ENCODE measurements at regions not wholly inside any gene's neighbourhood (a gene's known extent, or its start where the extent isn't known, plus 50 kb on each side); places are given as distances from the start of the nearest gene placed in this dataset.
"Not testable (repeated sequence)": the region's sequence is repeated elsewhere in the genome, so short reads cannot be mapped to it uniquely, and the experiment has no call there.

DNA sequence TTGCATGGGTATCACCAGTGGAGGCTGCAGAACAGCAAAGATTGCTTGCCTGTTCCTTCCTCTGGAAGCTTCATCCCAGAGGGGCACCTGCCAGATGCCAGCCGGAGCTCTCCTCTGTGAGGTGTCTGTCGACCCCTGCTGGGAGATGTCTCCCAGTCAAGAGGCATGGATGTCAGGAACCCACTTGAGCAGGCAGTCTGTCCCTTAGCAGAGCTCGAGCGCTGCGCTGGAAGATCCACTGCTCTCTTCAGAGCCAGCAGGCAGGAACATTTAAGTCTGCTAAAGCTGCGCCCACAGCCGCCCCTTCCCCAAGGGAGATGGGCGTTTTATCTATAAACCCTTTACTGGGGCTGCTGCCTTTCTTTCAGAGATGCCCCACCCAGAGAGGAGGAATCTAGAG, 126.3 kb upstream of the ST6GALNAC5 start:
- H3K9me3 Mint-ChIP-seq, result peaks cover 18% of the 10 kb centered on the region in 2 donors
- H3K27me3 Mint-ChIP-seq, result peaks cover 36% of the 10 kb centered on the region
- DNase-seq, H3K4me3 Mint-ChIP-seq, H3K4me1 Mint-ChIP-seq, H3K27ac Mint-ChIP-seq, ATAC-seq: not testable (repeated sequence)

DNA sequence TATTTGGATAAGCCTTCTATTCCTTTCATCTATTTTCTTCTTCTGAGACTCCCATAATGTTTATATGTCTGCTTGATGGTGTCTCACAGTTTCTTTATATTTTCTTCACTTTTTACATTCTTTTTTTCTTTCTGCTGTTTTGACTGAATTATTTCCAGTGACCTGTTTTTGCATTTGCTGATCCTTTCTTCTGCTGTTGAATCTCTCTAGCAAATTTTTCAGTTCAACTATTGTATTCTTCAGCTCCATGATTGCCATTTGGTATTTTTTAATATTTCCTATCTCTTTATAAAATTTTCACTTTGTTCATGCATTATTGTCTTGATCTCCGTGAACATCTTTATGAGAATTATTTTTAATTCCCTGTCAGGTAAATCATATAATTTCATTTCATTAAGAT, 122.3 kb upstream of the ST6GALNAC5 start:
- no peak for DNase-seq
- H3K9me3 Mint-ChIP-seq, result peaks cover 12 to 20% of the 10 kb centered on the region in 2 donors
- H3K4me1 Mint-ChIP-seq, result no peaks in the 10 kb centered on the region
- H3K27ac Mint-ChIP-seq, result no peak overlapping the region
- H3K4me3 Mint-ChIP-seq, result no peak overlapping the region
- no peak for ATAC-seq
- peaks cover 35% of the 10 kb centered on the region for H3K27me3 Mint-ChIP-seq

DNA sequence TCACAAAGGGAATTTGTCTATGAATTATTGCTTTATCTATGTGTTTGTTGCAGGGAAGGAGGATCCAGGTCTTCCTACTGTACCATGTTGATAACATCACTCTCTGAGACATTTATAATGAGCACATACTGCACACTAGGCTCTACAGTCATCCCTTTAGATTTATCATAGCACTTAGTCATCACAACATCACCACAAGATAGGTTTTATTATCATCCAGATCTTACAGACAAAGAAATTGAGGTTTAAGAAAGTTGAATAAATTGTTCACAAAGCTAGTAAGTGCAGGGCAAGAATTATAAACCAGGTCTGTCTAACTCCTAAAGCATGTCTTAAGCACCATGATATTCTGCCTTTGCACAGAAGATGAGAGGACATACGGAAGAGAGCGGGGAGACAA, 121.1 kb upstream of the ST6GALNAC5 start:
- ATAC-seq, result no peak
- Mint-ChIP-seq H3K27me3 (peaks cover 41% of the 10 kb centered on the region), H3K4me3 (no peak overlapping the region), H3K9me3 (peaks cover 12 to 20% of the 10 kb centered on the region in 2 donors), H3K4me1 (no peaks in the 10 kb centered on the region), H3K27ac (no peak overlapping the region)
- DNase-seq, result no peak

DNA sequence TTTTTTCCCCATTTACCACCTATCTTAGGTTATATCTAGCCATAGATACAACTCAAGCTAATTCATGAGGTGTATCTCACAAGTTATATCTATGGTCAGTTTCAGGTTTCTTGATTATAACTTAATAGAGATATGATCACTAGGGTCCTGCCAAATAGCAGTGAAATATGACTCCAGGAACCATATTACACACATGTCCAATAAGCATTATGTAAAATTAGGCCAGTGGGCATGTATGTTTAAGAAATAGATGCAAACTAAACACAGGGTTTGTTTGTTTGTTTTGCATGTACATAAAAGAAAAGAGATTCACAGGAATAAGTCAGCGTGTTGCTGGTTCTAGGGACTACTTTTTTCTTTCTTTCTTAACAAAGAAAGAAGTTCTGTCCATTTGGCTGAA, 112.5 kb upstream of the ST6GALNAC5 start:
- ATAC-seq, result no peak
- DNase-seq, result no peak
- Mint-ChIP-seq H3K9me3 (no peaks in the 10 kb centered on the region), H3K27me3 (peaks cover 13% of the 10 kb centered on the region), H3K4me3 (no peak overlapping the region), H3K27ac (no peak overlapping the region), H3K4me1 (no peaks in the 10 kb centered on the region)

DNA sequence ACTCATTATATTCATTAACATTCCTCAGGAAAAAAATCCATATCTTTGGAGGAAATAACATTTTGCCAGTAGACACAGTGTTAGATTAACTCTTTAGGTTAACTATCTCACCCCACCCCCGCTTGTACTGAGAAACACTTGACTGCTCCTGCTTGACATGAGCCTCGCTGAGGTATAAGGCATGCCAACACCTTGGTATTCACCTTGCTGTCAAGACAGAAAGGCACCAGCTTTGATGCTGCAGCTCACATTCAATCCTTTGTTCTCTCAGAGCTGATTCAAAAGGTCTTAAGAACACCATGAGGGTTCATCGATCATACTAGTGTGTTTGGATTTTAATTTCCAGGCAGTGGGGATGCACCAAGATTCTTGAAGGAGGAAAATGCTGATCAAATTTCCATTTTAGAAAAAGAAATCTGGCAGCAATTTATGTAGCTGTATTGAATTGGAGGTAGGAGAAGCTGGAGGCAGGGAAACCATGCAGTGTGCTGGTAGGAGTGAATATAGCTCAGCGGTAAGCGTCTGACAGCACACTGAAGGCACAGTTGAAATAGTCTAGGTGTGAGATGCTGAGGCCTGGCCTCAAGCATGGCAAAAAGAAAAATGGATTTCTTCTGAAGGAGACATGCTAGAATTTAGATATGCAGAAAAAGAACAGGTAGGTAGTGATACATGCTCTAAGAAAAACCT, 108.0 kb upstream of the ST6GALNAC5 start:
- H3K9me3 Mint-ChIP-seq, result no peaks in the 10 kb centered on the region

DNA sequence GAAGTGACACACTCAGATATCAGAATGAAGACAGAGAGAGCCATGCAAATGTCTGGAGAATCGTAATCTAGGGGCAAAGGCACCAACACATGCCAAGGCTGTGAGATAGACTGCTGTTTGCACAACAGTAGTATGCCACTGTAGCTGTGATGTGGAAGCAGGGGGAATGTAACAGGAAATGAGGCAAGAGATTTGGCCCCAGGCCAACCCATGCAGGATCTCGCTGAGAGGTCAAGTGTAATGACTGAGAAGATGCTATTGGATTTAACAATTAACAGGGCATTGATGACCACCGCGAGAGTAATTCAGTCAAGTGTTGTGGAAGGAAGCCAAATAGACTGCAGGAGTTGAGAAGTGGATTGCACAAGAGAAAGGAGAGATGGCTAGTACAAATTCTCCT, 107.3 kb upstream of the ST6GALNAC5 start:
- Mint-ChIP-seq H3K4me3 (no peak overlapping the region), H3K9me3 (no peaks in the 10 kb centered on the region), H3K27ac (no peak overlapping the region), H3K27me3 (peaks cover 7% of the 10 kb centered on the region), H3K4me1 (no peaks in the 10 kb centered on the region)
- ATAC-seq (peak; percentile 48), DNase-seq (peak in 1 of 2 donors; percentile 10)

More for the DNA sequence above, 108.0 kb upstream of the ST6GALNAC5 start:
- H3K27me3 Mint-ChIP-seq, result peaks cover under 1% of the 10 kb centered on the region
- ATAC-seq (no peak), DNase-seq (no peak)
- H3K4me3 Mint-ChIP-seq, result no peak overlapping the region
- no peak overlapping the region for H3K27ac Mint-ChIP-seq
- no peaks in the 10 kb centered on the region for H3K4me1 Mint-ChIP-seq

DNA sequence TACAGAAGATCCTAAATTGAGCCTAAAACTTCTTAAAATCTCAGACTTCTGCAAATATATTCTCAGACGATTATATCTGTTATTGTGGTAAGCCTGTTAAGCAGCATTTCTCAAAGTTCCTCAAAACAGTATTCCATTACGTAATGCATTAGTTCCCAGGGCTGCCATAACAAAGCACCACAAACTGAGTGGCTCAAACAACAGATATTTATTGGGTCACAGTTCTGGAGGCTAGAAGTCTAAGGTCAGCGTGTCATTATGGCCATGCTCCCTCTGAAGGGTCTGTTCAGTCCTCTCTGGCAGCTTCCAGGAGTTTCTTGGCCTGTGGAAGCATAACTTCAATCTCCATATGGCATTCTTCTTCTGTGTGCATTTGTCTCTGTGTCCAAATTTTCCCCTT, 103.5 kb upstream of the ST6GALNAC5 start:
- ATAC-seq (no peak), DNase-seq (no peak)
- peaks cover 19% of the 10 kb centered on the region for H3K27me3 Mint-ChIP-seq
- H3K4me3 Mint-ChIP-seq, result no peak overlapping the region
- no peak overlapping the region for H3K27ac Mint-ChIP-seq
- H3K4me1 Mint-ChIP-seq, result no peaks in the 10 kb centered on the region
- H3K9me3 Mint-ChIP-seq, result no peaks in the 10 kb centered on the region

DNA sequence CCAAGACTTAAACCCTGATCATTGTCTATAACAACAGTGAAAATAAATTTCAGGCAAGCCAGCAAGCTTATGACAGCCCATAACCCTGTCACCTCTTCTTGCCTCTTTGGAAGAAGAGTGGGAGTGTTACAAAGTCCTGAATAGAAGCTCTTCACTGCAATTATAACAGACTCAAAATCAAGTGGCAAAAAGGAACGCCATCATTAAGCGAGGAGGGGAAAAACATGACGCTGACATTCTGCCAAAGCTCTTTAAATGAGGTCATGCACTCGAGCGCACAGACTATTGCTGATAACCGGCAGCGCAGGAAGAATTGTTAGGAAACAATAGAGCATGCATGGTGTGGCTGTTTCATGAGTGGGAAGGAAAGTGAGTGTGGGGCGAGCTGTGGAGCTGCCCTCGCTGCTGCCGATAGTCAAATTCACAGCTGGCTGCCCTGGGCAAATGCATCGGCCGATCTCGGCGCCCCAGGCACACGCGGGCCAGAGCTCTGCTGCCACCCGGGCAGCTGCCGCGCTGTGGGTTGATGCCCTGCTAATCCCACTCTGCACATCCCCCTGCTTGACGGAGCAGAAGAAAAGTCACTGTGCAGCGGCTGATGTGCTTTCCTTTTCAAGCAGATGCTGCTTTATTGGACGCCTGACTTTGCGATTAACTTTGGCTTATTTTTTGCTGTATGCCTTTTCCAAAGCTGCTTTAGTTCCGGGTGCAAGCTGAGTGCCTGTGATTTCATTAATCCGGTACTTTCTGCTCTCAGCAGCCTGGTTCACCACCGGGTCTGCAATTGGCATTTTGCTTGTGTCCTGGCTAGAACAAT, 102.4 kb upstream of the ST6GALNAC5 start:
- peaks cover 19% of the 10 kb centered on the region for H3K27me3 Mint-ChIP-seq

DNA sequence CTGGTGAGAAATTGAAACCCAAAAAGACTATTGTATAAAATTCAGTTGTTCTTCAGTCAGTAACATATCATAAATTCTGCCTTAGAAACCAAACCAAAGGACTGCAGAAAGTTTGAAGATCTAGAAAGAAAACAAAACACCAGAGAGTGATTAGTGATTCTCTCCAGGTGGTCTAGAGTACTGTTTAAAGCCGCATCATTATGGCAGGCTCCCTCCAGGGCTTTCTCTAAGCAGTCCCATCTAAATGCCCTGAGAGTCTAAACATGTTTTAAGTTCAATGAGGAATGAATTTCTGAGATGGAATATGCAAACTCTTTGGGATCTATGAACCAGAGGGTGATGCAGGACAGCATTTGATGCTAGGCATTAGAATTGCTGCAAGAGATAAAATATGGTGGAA, 100.9 kb upstream of the ST6GALNAC5 start:
- Mint-ChIP-seq H3K4me3 (no peak overlapping the region), H3K4me1 (no peaks in the 10 kb centered on the region), H3K27ac (no peak overlapping the region), H3K27me3 (peaks cover 19% of the 10 kb centered on the region), H3K9me3 (no peaks in the 10 kb centered on the region)
- DNase-seq (no peak), ATAC-seq (no peak)

More for the DNA sequence above, 102.4 kb upstream of the ST6GALNAC5 start:
- Mint-ChIP-seq H3K27ac (no peak overlapping the region), H3K4me1 (no peaks in the 10 kb centered on the region), H3K4me3 (no peak overlapping the region), H3K9me3 (no peaks in the 10 kb centered on the region)
- no peak for ATAC-seq
- no peak for DNase-seq

DNA sequence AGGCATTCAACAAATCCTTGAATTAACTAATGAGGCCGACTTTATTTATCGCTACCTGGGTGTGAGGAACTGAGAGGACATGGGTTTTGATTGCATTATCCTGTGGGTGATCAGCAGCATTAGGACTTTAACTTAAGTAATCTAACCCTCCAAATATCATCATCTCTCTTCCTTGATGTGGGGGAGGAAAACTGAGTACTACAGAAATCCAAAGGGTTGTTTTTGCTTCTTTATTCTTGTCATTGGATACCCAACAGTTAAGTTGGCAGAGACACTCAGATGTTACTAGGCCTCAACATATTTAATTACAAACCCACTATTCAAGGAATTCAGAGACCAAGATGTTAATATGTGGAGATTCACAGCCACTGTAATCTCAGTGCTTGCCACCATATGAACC, 97.4 kb upstream of the ST6GALNAC5 start:
- DNase-seq, result no peak
- no peaks in the 10 kb centered on the region for H3K9me3 Mint-ChIP-seq
- no peak for ATAC-seq
- H3K4me1 Mint-ChIP-seq, result no peaks in the 10 kb centered on the region
- no peak overlapping the region for H3K4me3 Mint-ChIP-seq
- peaks cover 19% of the 10 kb centered on the region for H3K27me3 Mint-ChIP-seq
- H3K27ac Mint-ChIP-seq, result no peak overlapping the region

DNA sequence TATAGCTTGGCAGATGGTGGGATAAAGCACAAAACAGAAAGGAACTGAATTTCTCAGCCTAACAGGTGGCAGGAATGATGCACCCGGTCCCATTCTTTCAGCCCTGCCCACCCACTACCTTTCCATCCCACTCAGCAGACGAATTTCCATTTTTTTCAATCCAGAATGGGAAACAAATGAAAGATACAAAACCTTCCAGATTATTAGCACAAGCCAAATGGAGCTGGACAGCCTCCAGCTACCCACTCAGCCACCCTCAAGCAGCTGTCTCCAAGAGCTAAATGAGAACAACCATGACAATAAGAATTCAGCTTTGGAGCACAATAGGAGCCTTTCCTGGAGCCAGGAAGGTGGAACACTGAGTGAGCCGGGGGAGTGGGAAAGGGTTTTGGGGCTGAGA, 96.3 kb upstream of the ST6GALNAC5 start:
- Mint-ChIP-seq H3K9me3 (no peaks in the 10 kb centered on the region), H3K4me1 (no peaks in the 10 kb centered on the region), H3K27me3 (peaks cover 10% of the 10 kb centered on the region), H3K27ac (peak overlapping the region in 1 of 2 donors; percentile 28), H3K4me3 (no peak overlapping the region)
- no peak for DNase-seq
- ATAC-seq, result no peak

DNA sequence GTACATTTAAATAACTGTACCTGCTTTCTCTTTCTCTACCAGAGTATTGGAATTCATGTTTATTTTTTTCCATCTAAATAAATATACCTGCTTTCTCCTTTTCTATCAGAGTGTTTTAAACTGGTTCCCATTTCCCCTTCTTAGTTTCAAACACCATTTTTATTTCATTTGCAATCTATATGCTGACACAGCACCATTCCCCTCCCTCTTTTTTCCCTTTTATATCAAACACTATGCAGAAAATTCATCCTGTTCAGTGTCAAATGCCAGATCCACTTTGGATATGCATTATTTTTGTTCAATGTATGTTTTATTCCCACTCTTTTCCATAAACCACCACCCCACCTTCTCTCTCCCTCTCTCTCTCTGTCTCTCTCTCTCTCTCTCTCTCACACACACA, 85.8 kb upstream of the ST6GALNAC5 start:
- DNase-seq (no peak), ATAC-seq (no peak)
- Mint-ChIP-seq H3K9me3 (peaks cover 7 to 8% of the 10 kb centered on the region in 2 donors), H3K27ac (no peak overlapping the region), H3K4me3 (no peak overlapping the region), H3K27me3 (no peaks in the 10 kb centered on the region), H3K4me1 (no peaks in the 10 kb centered on the region)

DNA sequence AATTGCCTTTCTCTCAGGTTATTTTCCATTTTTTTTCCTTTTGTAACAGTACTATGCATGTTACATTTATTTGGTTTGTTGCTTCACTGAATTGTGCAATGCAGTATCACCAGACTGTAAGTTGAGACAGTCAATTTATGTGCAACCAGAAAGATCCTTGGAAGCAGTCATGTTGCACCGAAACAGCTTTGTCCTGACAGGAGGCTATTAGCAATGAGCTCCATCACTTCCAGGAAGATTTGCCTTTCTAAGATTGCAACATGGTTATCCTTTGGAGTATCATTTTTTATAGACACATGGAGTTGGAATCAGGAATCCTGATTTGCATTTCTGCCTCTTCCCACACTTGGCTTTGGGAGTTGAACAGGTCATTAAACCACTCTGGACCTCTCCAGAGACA, 84.5 kb upstream of the ST6GALNAC5 start:
- no peaks in the 10 kb centered on the region for H3K4me1 Mint-ChIP-seq
- ATAC-seq, result no peak

DNA sequence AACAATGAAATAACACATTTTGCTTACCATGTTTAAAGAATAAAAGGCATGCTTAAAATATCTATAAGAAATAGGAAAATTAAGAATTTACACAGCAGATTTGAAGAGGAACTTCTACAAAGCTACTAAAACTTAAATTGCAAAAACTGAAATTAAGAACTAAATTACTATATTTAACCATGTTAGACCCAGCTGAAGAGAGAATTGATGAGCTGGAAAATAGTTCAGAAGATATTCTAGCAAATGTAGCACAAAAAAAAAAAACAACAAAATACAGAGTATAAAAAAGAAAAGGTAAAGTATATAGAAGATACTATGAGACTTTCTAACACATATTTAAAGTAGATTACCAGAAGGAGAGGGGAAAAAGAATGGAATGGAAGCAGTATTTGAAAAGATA, 82.8 kb upstream of the ST6GALNAC5 start:
- H3K4me1 Mint-ChIP-seq, result no peaks in the 10 kb centered on the region
- H3K9me3 Mint-ChIP-seq, result peaks cover 7 to 8% of the 10 kb centered on the region in 2 donors
- no peak overlapping the region for H3K4me3 Mint-ChIP-seq
- no peaks in the 10 kb centered on the region for H3K27me3 Mint-ChIP-seq
- H3K27ac Mint-ChIP-seq, result no peak overlapping the region
- DNase-seq (no peak), ATAC-seq (no peak)

More for the DNA sequence above, 84.5 kb upstream of the ST6GALNAC5 start:
- H3K9me3 Mint-ChIP-seq, result peaks cover 7 to 8% of the 10 kb centered on the region in 2 donors
- H3K27ac Mint-ChIP-seq, result no peak overlapping the region
- no peaks in the 10 kb centered on the region for H3K27me3 Mint-ChIP-seq
- no peak overlapping the region for H3K4me3 Mint-ChIP-seq
- DNase-seq, result no peak

DNA sequence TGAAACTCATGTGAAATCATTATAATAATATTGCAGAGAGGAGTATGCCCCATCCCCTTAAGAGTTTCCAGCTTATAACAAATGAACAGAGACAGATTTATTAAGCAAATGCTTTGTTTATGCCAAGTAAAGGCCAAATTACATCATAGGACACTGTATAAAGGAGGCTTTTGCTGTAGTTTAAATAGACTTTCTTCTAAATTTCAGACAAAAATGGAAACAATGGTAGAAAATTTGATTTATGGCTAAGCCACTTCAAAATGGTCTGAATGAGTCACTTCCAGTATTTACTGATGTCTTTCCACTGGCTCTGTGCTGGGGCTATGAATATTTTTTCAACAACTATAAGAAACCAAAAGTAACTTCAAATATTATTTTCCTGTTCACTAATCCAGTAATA, 81.1 kb upstream of the ST6GALNAC5 start:
- ATAC-seq (no peak), DNase-seq (no peak)
- H3K4me1 Mint-ChIP-seq, result no peaks in the 10 kb centered on the region
- H3K27me3 Mint-ChIP-seq, result no peaks in the 10 kb centered on the region
- no peak overlapping the region for H3K27ac Mint-ChIP-seq
- H3K9me3 Mint-ChIP-seq, result peaks cover 7 to 8% of the 10 kb centered on the region in 2 donors
- H3K4me3 Mint-ChIP-seq, result no peak overlapping the region

DNA sequence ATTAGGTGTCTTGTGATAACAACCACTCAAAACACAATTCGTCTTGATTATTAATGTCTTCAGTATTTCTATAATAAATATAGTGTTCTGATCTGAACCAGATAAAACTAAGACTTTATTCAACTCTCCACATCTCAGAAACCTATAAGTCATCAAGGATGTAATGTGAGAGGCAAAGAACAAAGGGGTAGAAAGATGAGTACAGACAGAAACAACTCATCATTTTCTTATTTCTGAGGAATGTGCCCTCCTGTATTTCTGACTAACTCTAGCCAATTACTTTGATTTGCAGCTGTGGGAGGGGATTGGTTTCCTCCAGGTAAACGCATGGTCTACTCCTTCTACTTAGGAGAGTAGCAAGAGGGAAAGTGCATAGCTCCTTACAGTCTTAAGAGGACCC, 73.7 kb upstream of the ST6GALNAC5 start:
- Mint-ChIP-seq H3K4me3 (no peak overlapping the region), H3K4me1 (no peaks in the 10 kb centered on the region)

More for the DNA sequence above, 73.7 kb upstream of the ST6GALNAC5 start:
- Mint-ChIP-seq H3K27ac (no peak overlapping the region), H3K27me3 (no peaks in the 10 kb centered on the region), H3K9me3 (no peaks in the 10 kb centered on the region)
- ATAC-seq, result no peak
- no peak for DNase-seq

All from stimulated activated naive CD8-positive, alpha-beta T cell treated with anti-CD3 and anti-CD28 coated beads, Interleukin-15, amount 100 ng/mL, for 72 hours (primary cell).